Mammary epithelial cell (primary cell): ENCODE measurements at regions not wholly inside any gene's neighbourhood (a gene's known extent, or its start where the extent isn't known, plus 50 kb on each side); places are given as distances from the start of the nearest gene placed in this dataset.

ENCODE experiments used
- CTCF ChIP-seq, 2 donors: IDR thresholded peaks in 1 of 2; conservative IDR thresholded peaks in 1 of 2; 2 replicates each; pipeline ENCODE4 v1.5.1; 2011 to 2012; ENCODE audit warnings: inconsistent platforms in 2 of 2, low read length in 2 of 2, mild to moderate bottlenecking in 2 of 2, control low read depth in 1 of 2, low read depth in 1 of 2; ENCODE audit not compliant: insufficient read depth in 1 of 2; ENCODE audit errors: extremely low read depth in 1 of 2
- EZH2 ChIP-seq: IDR thresholded peaks from 2 replicates; pipeline ENCODE4 v1.6.1; 2012; ENCODE audit warnings: low read length, inconsistent platforms, borderline replicate concordance

DNA sequence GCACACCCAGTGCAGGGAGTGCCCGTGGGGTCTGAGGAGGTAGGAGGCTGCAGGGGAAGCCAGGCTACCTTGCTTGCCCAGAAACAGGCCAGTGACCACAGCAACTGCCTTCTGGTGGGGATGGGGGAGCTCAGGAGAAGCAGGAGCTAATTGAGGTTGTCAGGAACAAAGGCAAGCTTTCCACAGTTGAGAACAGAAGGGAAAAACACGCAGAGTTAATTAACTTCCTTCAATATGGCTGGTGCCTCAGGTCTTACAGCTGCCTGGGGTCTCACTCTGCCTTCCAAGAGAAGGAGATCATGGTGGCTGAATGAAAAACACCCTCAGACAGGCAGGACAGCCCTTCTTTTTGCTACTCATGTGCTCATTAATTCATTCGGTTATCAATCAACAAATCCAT, 127.9 kb upstream of the SYT13 start:
- TF ChIP-seq CTCF (conservative IDR thresholded peaks at IDR 0.05 in 1 of 2, IDR thresholded peaks at IDR 0.05 in 1 of 2; ENCODE audit: extremely low read depth in 1 of 2, insufficient read depth in 1 of 2, low read depth in 1 of 2, low read length in 2 of 2) (no peak), EZH2 (no peak)
